ENCODE measurements at regions not wholly inside any gene's neighbourhood (a gene's known extent, or its start where the extent isn't known, plus 50 kb on each side); places are given as distances from the start of the nearest gene placed in this dataset.

DNA sequence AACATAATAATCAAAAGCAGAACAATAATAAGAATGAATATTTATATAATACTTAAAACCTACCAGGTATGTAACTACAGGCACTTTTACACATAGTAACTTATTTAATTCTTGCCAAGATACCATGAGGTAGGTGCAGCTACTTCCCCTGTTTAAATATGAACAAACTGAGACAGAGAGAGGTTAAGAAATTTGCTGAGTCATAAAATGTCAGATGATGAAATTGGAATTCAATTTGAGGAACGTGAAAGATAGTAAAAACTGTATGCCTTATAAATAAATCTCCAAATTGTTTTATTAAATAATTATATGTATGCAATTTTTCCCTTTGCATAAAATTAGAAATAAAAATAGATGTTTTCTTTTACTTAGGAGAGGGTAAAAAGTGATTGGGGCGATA, 1103.3 kb upstream of the NRXN1 start:
- DNase-seq = no peak
- Mint-ChIP-seq H3K27me3 (no peaks in the 10 kb centered on the region), H3K27ac (no peak overlapping the region), H3K9me3 (peaks cover 17% of the 10 kb centered on the region), H3K4me1 (ENCODE audit: low read depth) (no peaks in the 10 kb centered on the region), H3K36me3 (ENCODE audit: low read depth) (no peaks in the 10 kb centered on the region), H3K4me3 (no peak overlapping the region)

- Mint-ChIP-seq H3K27me3 (no peaks in the 10 kb centered on the region), H3K27ac (no peak overlapping the region), H3K4me1 (ENCODE audit: low read depth) (no peaks in the 10 kb centered on the region), H3K9me3 (peaks cover 20% of the 10 kb centered on the region), H3K4me3 (no peak overlapping the region), H3K36me3 (ENCODE audit: low read depth) (no peaks in the 10 kb centered on the region)
- no peak for DNase-seq
These were observed 1096.1 kb upstream of the NRXN1 start for GRCh38 chr2:52128081-52128480.

DNA sequence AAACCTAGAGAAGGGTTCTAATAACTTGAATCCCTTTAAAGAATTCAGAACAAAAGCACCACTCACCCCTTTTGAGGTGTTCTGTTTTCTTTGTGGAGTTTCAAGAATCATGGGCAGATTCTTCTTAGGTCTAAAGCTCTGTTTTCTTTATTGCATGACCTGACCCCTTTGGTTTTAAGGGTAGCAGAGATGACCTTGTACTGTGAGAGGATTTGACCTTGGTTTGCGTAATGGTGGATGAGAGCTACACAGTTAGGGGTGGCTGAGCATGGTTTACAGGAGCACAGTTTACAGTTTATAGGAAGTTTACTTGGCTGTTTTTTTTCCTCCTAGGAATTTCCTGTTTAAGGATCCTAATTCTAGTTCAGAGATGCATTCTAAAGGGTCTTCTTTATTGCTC, 1095.6 kb upstream of the NRXN1 start:
- no peaks in the 10 kb centered on the region for H3K36me3 Mint-ChIP-seq (ENCODE audit: low read depth)
- no peak overlapping the region for H3K4me3 Mint-ChIP-seq
- H3K4me1 Mint-ChIP-seq (ENCODE audit: low read depth) = no peaks in the 10 kb centered on the region
- peaks cover 20% of the 10 kb centered on the region for H3K9me3 Mint-ChIP-seq
- no peak overlapping the region for H3K27ac Mint-ChIP-seq
- no peak for DNase-seq
- no peaks in the 10 kb centered on the region for H3K27me3 Mint-ChIP-seq

DNA sequence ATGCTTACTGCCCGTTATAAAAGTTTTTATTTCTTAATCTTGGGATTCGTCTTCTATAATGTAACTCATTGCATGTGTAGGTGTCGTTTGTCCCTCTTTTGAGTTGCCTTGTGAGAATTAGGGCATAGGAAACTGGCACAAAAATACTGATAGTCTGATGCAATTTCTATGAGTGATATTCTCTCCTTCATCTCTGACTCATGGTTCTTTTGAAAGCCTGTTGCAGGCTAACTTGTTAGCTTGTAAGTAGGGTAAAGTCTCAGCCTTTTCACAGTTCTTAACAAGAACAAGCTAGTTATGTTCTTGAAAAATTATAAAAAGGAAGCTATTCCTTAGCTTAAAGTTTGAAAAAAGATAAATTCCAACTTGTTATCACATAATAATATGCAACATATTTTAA, 1085.4 kb upstream of the NRXN1 start:
- Mint-ChIP-seq H3K27ac (no peak overlapping the region), H3K4me3 (no peak overlapping the region), H3K27me3 (no peaks in the 10 kb centered on the region), H3K36me3 (ENCODE audit: low read depth) (no peaks in the 10 kb centered on the region), H3K9me3 (peaks cover 6% of the 10 kb centered on the region), H3K4me1 (ENCODE audit: low read depth) (no peaks in the 10 kb centered on the region)
- DNase-seq = no peak

GRCh38 chr2:52115750-52116149, 1083.8 kb upstream of the NRXN1 start:
- no peak for DNase-seq
- H3K4me3 Mint-ChIP-seq = no peak overlapping the region
- H3K4me1 Mint-ChIP-seq (ENCODE audit: low read depth) = no peaks in the 10 kb centered on the region
- no peak overlapping the region for H3K27ac Mint-ChIP-seq
- H3K9me3 Mint-ChIP-seq = peaks cover 8% of the 10 kb centered on the region
- H3K27me3 Mint-ChIP-seq = no peaks in the 10 kb centered on the region
- no peaks in the 10 kb centered on the region for H3K36me3 Mint-ChIP-seq (ENCODE audit: low read depth)

DNA sequence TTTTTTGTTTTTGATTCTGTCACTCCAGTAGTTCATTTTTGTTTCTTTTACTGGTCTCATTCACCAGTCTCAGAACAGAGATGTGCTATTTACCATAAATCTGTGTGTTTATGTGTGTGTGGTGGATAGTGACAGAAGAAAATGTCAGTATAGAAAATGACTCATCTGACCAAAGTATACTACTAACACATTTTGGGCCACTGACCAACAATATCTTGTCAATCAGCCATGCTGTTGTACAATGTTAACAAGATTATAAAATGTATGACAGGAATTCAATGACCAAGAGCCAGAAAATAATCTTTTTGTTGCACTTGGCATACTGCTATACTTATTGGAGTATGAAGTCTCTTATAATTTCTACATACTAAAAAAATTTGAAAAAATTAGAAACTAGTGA, 1081.4 kb upstream of the NRXN1 start:
- H3K36me3 Mint-ChIP-seq (ENCODE audit: low read depth) = no peaks in the 10 kb centered on the region
- H3K4me3 Mint-ChIP-seq = no peak overlapping the region
- no peak overlapping the region for H3K27ac Mint-ChIP-seq
- no peaks in the 10 kb centered on the region for H3K4me1 Mint-ChIP-seq (ENCODE audit: low read depth)
- no peaks in the 10 kb centered on the region for H3K27me3 Mint-ChIP-seq
- H3K9me3 Mint-ChIP-seq = peaks cover 8% of the 10 kb centered on the region
- DNase-seq = no peak

- H3K36me3 Mint-ChIP-seq (ENCODE audit: low read depth) = no peaks in the 10 kb centered on the region
- H3K27ac Mint-ChIP-seq = no peak overlapping the region
- no peak for DNase-seq
- H3K4me3 Mint-ChIP-seq = no peak overlapping the region
- H3K9me3 Mint-ChIP-seq = peaks cover 16% of the 10 kb centered on the region
- no peaks in the 10 kb centered on the region for H3K27me3 Mint-ChIP-seq
- no peaks in the 10 kb centered on the region for H3K4me1 Mint-ChIP-seq (ENCODE audit: low read depth)
These were observed 1080.2 kb upstream of the NRXN1 start for GRCh38 chr2:52112141-52112540.

DNA sequence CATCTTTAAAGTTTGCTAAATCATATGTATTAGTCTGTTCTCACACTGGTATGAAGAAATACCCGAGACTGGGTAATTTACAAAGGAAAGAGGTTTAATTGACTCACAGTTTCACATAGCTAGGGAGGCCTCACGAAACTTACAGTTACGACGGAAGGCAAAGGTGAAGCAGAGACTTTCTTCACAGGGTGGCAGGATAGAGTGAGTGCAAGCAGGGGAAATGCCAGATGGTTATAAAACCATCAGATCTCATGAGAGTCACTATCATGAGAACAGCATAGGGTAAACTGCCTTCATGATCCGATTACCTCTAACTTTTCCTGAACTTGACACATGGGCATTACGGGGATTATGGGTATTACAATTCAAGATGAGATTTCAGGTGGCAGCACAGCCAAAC, 1075.2 kb upstream of the NRXN1 start:
- Mint-ChIP-seq H3K4me1 (ENCODE audit: low read depth) (no peaks in the 10 kb centered on the region), H3K9me3 (peaks cover 16% of the 10 kb centered on the region), H3K36me3 (ENCODE audit: low read depth) (no peaks in the 10 kb centered on the region), H3K27me3 (no peaks in the 10 kb centered on the region), H3K4me3 (no peak overlapping the region), H3K27ac (no peak overlapping the region)
- DNase-seq = no peak

GRCh38 chr2:52097071-52097470, 1065.1 kb upstream of the NRXN1 start:
- H3K4me1 Mint-ChIP-seq (ENCODE audit: low read depth) = no peaks in the 10 kb centered on the region
- H3K9me3 Mint-ChIP-seq = peaks cover 13% of the 10 kb centered on the region
- H3K27ac Mint-ChIP-seq = no peak overlapping the region
- no peaks in the 10 kb centered on the region for H3K36me3 Mint-ChIP-seq (ENCODE audit: low read depth)
- no peaks in the 10 kb centered on the region for H3K27me3 Mint-ChIP-seq
- no peak overlapping the region for H3K4me3 Mint-ChIP-seq
- DNase-seq = no peak

- H3K27me3 Mint-ChIP-seq = no peaks in the 10 kb centered on the region
- H3K36me3 Mint-ChIP-seq (ENCODE audit: low read depth) = no peaks in the 10 kb centered on the region
- H3K4me1 Mint-ChIP-seq (ENCODE audit: low read depth) = no peaks in the 10 kb centered on the region
- H3K9me3 Mint-ChIP-seq = peaks cover 6% of the 10 kb centered on the region
- no peak for DNase-seq
- no peak overlapping the region for H3K27ac Mint-ChIP-seq
- H3K4me3 Mint-ChIP-seq = no peak overlapping the region
These were observed 1052.8 kb upstream of the NRXN1 start for GRCh38 chr2:52084759-52085158.

DNA sequence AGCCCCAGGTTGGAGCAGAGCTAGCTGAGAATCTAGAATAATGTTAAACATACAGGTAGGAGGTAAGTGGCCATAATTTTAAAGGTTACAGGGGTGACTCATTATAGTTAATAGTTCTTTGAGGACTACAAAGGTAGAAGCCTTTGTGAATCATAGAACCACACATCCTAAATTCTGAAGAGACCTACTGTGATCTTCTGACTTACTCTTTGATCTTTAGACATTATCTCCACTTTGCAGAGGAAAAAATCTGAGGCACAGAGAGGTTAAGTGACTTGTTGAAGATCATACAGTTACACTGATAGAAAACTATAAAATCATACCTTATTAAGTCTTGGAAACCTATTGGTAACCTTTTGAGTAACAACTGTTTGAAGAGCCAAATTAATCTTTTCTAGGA, 1051.3 kb upstream of the NRXN1 start:
- Mint-ChIP-seq H3K9me3 (peaks cover 6% of the 10 kb centered on the region), H3K4me3 (no peak overlapping the region), H3K27ac (no peak overlapping the region), H3K36me3 (ENCODE audit: low read depth) (no peaks in the 10 kb centered on the region), H3K4me1 (ENCODE audit: low read depth) (no peaks in the 10 kb centered on the region), H3K27me3 (no peaks in the 10 kb centered on the region)
- DNase-seq = no peak

DNA sequence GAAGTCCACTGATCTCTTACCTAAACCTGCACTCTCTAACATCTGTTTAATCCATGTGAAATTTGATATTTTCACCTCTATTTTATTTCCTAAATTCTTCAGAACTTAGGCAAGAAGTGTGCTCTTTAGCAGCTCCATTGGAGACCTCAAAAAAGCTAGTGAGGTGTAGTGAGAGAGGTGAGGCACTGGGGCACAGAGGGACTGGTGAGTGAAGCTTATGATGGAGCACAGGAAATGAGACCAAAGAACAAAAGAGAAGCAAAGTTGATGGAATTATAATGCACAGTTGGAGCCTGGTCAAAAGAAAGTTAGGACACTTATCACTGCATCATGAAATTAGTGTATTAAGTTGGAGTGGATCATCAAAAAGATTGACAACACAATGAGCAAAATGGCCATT, 1050.7 kb upstream of the NRXN1 start:
- H3K4me3 Mint-ChIP-seq = no peak overlapping the region
- H3K27me3 Mint-ChIP-seq = no peaks in the 10 kb centered on the region
- H3K4me1 Mint-ChIP-seq (ENCODE audit: low read depth) = no peaks in the 10 kb centered on the region

GRCh38 chr2:52079602-52080001, 1047.7 kb upstream of the NRXN1 start:
- Mint-ChIP-seq H3K27ac (no peak overlapping the region), H3K27me3 (no peaks in the 10 kb centered on the region), H3K36me3 (ENCODE audit: low read depth) (no peaks in the 10 kb centered on the region), H3K4me1 (ENCODE audit: low read depth) (no peaks in the 10 kb centered on the region), H3K9me3 (peaks cover 10% of the 10 kb centered on the region), H3K4me3 (no peak overlapping the region)
- DNase-seq = no peak

More for the DNA sequence above, 1050.7 kb upstream of the NRXN1 start:
- no peak for DNase-seq
- H3K27ac Mint-ChIP-seq = no peak overlapping the region
- peaks cover 6% of the 10 kb centered on the region for H3K9me3 Mint-ChIP-seq
- no peaks in the 10 kb centered on the region for H3K36me3 Mint-ChIP-seq (ENCODE audit: low read depth)

DNA sequence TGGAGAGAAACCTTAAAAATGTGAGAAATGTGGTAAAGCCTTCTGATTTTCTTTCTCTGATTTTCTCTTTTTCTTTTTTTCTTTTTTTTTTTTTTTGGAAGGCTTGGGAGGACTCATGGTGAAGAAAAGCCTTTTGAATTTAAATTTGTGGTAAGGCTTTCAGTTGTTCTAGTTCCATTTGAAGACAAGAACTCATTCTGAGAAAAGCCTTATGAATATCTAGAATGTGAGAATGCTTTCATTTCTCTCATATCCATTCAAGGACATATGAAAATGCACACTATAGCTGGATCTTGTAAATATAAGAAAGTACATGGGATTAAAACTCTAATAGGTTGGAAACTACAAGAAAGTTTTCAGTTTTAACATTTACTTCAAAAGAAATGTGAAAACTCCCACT, 1045.2 kb upstream of the NRXN1 start:
- no peaks in the 10 kb centered on the region for H3K27me3 Mint-ChIP-seq
- H3K9me3 Mint-ChIP-seq = peaks cover 12% of the 10 kb centered on the region
- no peaks in the 10 kb centered on the region for H3K36me3 Mint-ChIP-seq (ENCODE audit: low read depth)
- no peak for DNase-seq
- no peak overlapping the region for H3K27ac Mint-ChIP-seq
- no peak overlapping the region for H3K4me3 Mint-ChIP-seq
- no peaks in the 10 kb centered on the region for H3K4me1 Mint-ChIP-seq (ENCODE audit: low read depth)

DNA sequence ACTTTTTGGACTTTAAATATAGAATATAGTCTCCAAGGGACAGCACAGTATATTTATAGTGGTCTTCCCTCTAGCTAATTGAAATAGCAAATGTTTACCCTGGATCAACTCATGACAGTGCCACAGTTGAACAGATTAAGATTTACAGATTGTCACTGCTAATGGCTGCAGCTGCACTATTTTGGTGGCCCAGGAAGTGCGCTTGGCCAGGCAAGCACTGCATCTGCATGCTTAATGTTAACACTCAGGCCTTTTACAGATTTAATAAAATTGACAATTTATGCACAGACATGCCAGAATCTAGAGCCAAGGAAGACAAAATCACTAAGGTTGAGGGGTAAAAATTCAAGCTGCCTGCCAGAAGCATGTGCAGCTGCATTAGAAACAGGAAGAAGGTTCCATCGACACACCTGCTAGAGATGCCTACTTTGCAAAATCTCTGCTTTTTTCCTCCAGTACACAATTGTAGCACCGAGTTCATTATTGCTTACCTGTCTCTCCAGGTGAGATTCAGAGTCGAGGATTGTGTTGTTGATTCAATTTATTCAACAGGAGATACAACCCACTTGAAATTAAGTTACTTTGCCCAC, 1042.3 kb upstream of the NRXN1 start:
- Mint-ChIP-seq H3K36me3 (ENCODE audit: low read depth) (no peaks in the 10 kb centered on the region), H3K27me3 (no peaks in the 10 kb centered on the region), H3K4me3 (no peak overlapping the region), H3K27ac (no peak overlapping the region), H3K4me1 (ENCODE audit: low read depth) (no peaks in the 10 kb centered on the region), H3K9me3 (peaks cover 12% of the 10 kb centered on the region)
- DNase-seq = no peak

DNA sequence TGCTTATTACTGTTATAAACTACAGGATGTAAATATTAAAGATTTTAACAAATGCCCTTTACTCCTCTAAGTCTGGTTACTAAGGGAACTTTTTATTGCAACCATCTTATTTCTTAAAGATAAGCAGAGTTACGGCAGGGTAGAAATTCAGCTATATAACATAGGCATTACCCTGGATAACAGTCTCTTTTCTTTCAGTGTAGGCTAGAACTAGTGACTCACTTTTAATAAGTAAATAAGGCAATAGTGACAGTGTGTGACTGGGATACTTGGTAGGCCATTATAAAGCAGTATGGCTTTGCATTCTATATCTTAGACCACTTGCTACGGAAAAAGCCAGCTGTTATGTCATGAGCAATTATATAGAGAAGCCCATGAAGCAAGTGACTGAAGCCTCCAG, 1041.0 kb upstream of the NRXN1 start:
- no peaks in the 10 kb centered on the region for H3K36me3 Mint-ChIP-seq (ENCODE audit: low read depth)
- H3K9me3 Mint-ChIP-seq = peaks cover 12% of the 10 kb centered on the region
- no peaks in the 10 kb centered on the region for H3K4me1 Mint-ChIP-seq (ENCODE audit: low read depth)
- no peaks in the 10 kb centered on the region for H3K27me3 Mint-ChIP-seq
- no peak overlapping the region for H3K4me3 Mint-ChIP-seq
- DNase-seq = no peak
- no peak overlapping the region for H3K27ac Mint-ChIP-seq
